ENCODE measurements at regions not wholly inside any gene's neighbourhood (a gene's known extent, or its start where the extent isn't known, plus 50 kb on each side); places are given as distances from the start of the nearest gene placed in this dataset.

GRCh38 chr15:89400782-89401545 is 66.3 kb upstream of the POLG start:
- ChIA-PET CTCF (ENCODE audit: unreplicated experiment) (interaction anchor here (0.5 kb wide), 1 partner anchor 43 kb away, joined by 3 read pairs; no protein-coding TSS in a partner anchor), POLR2A (interaction anchor here (1.1 kb wide), 1 partner anchor 41 kb away, joined by 3 read pairs; no protein-coding TSS in a partner anchor)
- H3K4me2 ChIP-seq (ENCODE audit: low read length) = no peak overlapping the region; the same call in 1 of the 2 replicates
- intact Hi-C loops (cut with micrococcal nuclease; ENCODE audit: unreplicated experiment) = no loop called here
- BruUV-seq (replicated peaks) = no TSS peak
- TF ChIP-seq, protein P1, sequence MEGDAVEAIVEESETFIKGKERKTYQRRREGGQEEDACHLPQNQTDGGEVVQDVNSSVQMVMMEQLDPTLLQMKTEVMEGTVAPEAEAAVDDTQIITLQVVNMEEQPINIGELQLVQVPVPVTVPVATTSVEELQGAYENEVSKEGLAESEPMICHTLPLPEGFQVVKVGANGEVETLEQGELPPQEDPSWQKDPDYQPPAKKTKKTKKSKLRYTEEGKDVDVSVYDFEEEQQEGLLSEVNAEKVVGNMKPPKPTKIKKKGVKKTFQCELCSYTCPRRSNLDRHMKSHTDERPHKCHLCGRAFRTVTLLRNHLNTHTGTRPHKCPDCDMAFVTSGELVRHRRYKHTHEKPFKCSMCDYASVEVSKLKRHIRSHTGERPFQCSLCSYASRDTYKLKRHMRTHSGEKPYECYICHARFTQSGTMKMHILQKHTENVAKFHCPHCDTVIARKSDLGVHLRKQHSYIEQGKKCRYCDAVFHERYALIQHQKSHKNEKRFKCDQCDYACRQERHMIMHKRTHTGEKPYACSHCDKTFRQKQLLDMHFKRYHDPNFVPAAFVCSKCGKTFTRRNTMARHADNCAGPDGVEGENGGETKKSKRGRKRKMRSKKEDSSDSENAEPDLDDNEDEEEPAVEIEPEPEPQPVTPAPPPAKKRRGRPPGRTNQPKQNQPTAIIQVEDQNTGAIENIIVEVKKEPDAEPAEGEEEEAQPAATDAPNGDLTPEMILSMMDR (conservative IDR thresholded peaks at IDR 0.05; ENCODE audit: low read length) = no peak
- TF ChIP-seq EZH2phosphoT487 (IDR thresholded peaks at IDR 0.05; ENCODE audit: borderline replicate concordance, low read depth, low read length) = no peak
- H3K79me2 ChIP-seq (ENCODE audit: insufficient read depth, low read depth, low read length) = no peaks in the 10 kb centered on the region
- no peaks in the 10 kb centered on the region for H3K4me1 ChIP-seq (ENCODE audit: insufficient read depth, low read length, poor library complexity, severe bottlenecking)
- no peak overlapping the region for H3K4me3 ChIP-seq (ENCODE audit: low read depth, low read length, poor library complexity, severe bottlenecking)
- DNase-seq (ENCODE audit: low spot score) = no peak
- H3K36me3 ChIP-seq (ENCODE audit: insufficient read depth, low read length) = no peaks in the 10 kb centered on the region
- H3K9me3 ChIP-seq (ENCODE audit: low read length) = no peaks in the 10 kb centered on the region
- H3K27ac ChIP-seq (ENCODE audit: low read depth, low read length, poor library complexity, severe bottlenecking) = no peak overlapping the region
- no peaks in the 10 kb centered on the region for H4K20me1 ChIP-seq (ENCODE audit: insufficient read depth, low read length)
- H3K9me2 ChIP-seq (ENCODE audit: insufficient read depth, low read length) = no peaks in the 10 kb centered on the region
- no peak overlapping the region for H2AFZ ChIP-seq (ENCODE audit: low read length)

DNA sequence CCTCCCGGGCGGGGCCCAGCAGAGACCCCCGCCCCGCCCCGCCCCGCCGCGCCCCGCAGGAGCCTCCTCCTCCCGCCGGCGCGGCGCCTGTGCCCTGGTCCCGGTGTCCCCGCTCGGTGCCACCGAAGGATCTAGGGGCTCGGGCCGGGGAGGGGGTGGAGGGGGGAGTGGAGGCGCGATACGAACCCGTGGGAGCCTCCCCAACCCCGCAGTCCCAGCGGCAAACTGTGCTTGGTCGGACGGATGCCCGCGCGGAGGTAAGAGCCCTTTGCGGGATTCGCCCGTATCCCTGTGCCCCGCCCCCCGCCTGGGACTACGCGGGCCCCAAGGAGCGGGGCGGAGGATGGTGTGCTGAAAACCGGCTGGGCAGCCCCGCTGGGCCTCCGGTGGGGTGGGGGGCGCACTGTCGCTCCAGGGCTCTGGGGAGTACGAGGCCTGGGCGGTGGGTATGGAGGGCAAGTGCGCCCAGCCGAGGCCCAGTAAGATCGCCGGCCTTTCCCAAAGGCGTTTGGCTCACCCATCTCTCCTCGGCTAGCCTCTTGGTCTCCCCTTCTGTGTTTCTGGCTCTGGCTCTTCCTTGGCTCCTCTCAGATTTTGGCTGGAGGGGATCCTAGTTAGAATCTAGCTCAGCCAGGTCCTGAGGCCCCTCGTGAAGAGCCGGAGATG is 65.6 kb upstream of the POLG start:
- H4K20me1 ChIP-seq (ENCODE audit: insufficient read depth, low read length) = no peaks in the 10 kb centered on the region
- no peaks in the 10 kb centered on the region for H3K4me1 ChIP-seq (ENCODE audit: insufficient read depth, low read length, poor library complexity, severe bottlenecking)
- H3K36me3 ChIP-seq (ENCODE audit: insufficient read depth, low read length) = no peaks in the 10 kb centered on the region
- no peak for DNase-seq (ENCODE audit: low spot score)
- BruUV-seq (replicated peaks) = no TSS peak
- no peak overlapping the region for H2AFZ ChIP-seq (ENCODE audit: low read length)
- CTCF ChIA-PET (ENCODE audit: unreplicated experiment) = interaction anchor here (0.5 kb wide), 1 partner anchor 42 kb away, joined by 3 read pairs; no protein-coding TSS in a partner anchor
- no peak overlapping the region for H3K27ac ChIP-seq (ENCODE audit: low read depth, low read length, poor library complexity, severe bottlenecking)
- peak overlapping the region; percentile 9; the same call in 1 of the 2 replicates for H3K4me2 ChIP-seq (ENCODE audit: low read length)
- no peaks in the 10 kb centered on the region for H3K9me3 ChIP-seq (ENCODE audit: low read length)
- TF ChIP-seq, protein P1 (conservative IDR thresholded peaks at IDR 0.05; ENCODE audit: low read length) = no peak
- TF ChIP-seq EZH2phosphoT487 (IDR thresholded peaks at IDR 0.05; ENCODE audit: borderline replicate concordance, low read depth, low read length) = no peak
- H3K4me3 ChIP-seq (ENCODE audit: low read depth, low read length, poor library complexity, severe bottlenecking) = no peak overlapping the region
- POLR2A ChIA-PET = no interaction called here
- no peaks in the 10 kb centered on the region for H3K9me2 ChIP-seq (ENCODE audit: insufficient read depth, low read length)
- H3K79me2 ChIP-seq (ENCODE audit: insufficient read depth, low read depth, low read length) = no peaks in the 10 kb centered on the region
- intact Hi-C loops (cut with micrococcal nuclease; ENCODE audit: unreplicated experiment) = no loop called here
